T-helper 17 cell (primary cell): ENCODE measurements at regions not wholly inside any gene's neighbourhood (a gene's known extent, or its start where the extent isn't known, plus 50 kb on each side); places are given as distances from the start of the nearest gene placed in this dataset.

Source experiments
- ATAC-seq: fragments of 150-1000 bp; cut with Tn5 transposase; 2 replicates; pipeline ENCODE4 v1.10.0; 2021; ENCODE audit warnings: mild to moderate bottlenecking, moderate library complexity
- DNase-seq, 3 donors: peaks; one replicate each; pipeline versions ENCODE4 v3.0.0 to v3.0.0-alpha.2; 2020 to 2021
- H3K9me3 ChIP-seq: one replicate; pipeline ENCODE4 v1.7.0; 2013; ENCODE audit warnings: low read length, mild to moderate bottlenecking; ENCODE audit not compliant: control insufficient read depth, poor library complexity, severe bottlenecking
- H3K27ac Mint-ChIP-seq: one replicate; pipeline ENCODE4 v1.8.0; 2022; ENCODE audit warnings: mild to moderate bottlenecking, moderate library complexity, mixed read lengths
- H3K27me3 Mint-ChIP-seq: one replicate; pipeline ENCODE4 v1.8.0; 2022; ENCODE audit warnings: mixed read lengths
- H3K36me3 Mint-ChIP-seq: one replicate; pipeline ENCODE4 v1.8.0; 2022; ENCODE audit warnings: low read depth, mixed read lengths
- H3K4me1 Mint-ChIP-seq: one replicate; pipeline ENCODE4 v1.8.0; 2022; ENCODE audit warnings: mild to moderate bottlenecking, mixed read lengths
- H3K4me3 Mint-ChIP-seq: one replicate; pipeline ENCODE4 v1.8.0; 2022; ENCODE audit warnings: mild to moderate bottlenecking, moderate library complexity, mixed read lengths

DNA sequence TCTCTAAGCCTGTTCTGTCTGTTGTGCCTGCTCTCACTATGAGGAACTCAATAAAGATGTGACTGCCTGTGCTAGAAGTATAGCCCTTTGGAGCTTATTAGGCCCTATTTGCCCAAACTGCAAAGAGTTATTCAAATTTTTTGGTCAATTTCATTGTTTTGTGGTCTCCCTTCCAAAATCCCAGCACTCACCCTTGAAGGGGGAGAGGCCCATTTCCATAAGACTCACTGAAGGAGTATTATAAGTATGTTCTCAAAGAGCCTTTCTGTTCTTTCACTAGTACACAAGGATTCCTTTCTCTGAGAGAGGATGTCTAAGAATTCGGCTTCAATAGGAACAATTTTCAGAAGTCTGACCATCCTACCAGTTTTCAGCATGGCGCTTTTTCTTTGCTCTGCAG is 641.9 kb upstream of the REG3G start:
- H3K27ac Mint-ChIP-seq = no peak overlapping the region
- no peak for ATAC-seq
- H3K27me3 Mint-ChIP-seq = no peaks in the 10 kb centered on the region
- no peaks in the 10 kb centered on the region for H3K9me3 ChIP-seq
- DNase-seq = no peak
- H3K4me1 Mint-ChIP-seq = no peaks in the 10 kb centered on the region
- no peaks in the 10 kb centered on the region for H3K36me3 Mint-ChIP-seq
- H3K4me3 Mint-ChIP-seq = no peak overlapping the region

DNA sequence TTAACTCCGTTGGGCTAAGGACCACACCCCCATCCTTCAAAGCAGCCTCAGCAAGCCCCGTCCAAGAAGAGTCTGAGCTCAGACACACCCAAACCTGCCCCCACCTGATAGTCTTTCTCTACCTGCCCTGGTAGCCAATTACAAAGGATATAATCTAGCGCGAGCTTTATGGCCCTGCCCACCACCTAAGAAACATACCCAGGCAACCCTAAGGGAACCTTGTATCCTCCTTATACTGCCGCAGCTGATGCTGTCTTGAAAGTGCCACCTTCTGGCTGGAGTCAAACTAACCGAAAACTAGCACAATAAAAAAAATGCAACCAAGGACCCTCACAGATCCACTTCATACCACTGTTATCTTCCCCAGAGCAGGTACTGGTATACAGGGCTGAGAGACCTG is 628.3 kb upstream of the REG3G start:
- DNase-seq (no peak), ATAC-seq (no peak)
- no peaks in the 10 kb centered on the region for H3K9me3 ChIP-seq
- no peak overlapping the region for H3K27ac Mint-ChIP-seq
- no peaks in the 10 kb centered on the region for H3K36me3 Mint-ChIP-seq
- H3K27me3 Mint-ChIP-seq = no peaks in the 10 kb centered on the region
- no peaks in the 10 kb centered on the region for H3K4me1 Mint-ChIP-seq
- no peak overlapping the region for H3K4me3 Mint-ChIP-seq

- H3K4me3 Mint-ChIP-seq = no peak overlapping the region
- no peaks in the 10 kb centered on the region for H3K36me3 Mint-ChIP-seq
- H3K27ac Mint-ChIP-seq = no peak overlapping the region
- DNase-seq = no peak
- no peaks in the 10 kb centered on the region for H3K27me3 Mint-ChIP-seq
- ATAC-seq = no peak
- H3K4me1 Mint-ChIP-seq = no peaks in the 10 kb centered on the region
- no peaks in the 10 kb centered on the region for H3K9me3 ChIP-seq
Observed at GRCh38 chr2:78407960-78408794, 617.3 kb upstream of the REG3G start.

- Mint-ChIP-seq H3K4me1 (no peaks in the 10 kb centered on the region), H3K27me3 (no peaks in the 10 kb centered on the region), H3K36me3 (no peaks in the 10 kb centered on the region), H3K27ac (no peak overlapping the region), H3K4me3 (no peak overlapping the region)
- no peak for DNase-seq
- H3K9me3 ChIP-seq = no peaks in the 10 kb centered on the region
- no peak for ATAC-seq
Observed at GRCh38 chr2:78408795-78409118, 616.7 kb upstream of the REG3G start.

- Mint-ChIP-seq H3K27me3 (no peaks in the 10 kb centered on the region), H3K27ac (no peak overlapping the region), H3K4me1 (no peaks in the 10 kb centered on the region), H3K4me3 (no peak overlapping the region), H3K36me3 (no peaks in the 10 kb centered on the region)
- H3K9me3 ChIP-seq = no peaks in the 10 kb centered on the region
- ATAC-seq = no peak
- DNase-seq = no peak
Observed at GRCh38 chr2:78411303-78411702, 614.2 kb upstream of the REG3G start.

DNA sequence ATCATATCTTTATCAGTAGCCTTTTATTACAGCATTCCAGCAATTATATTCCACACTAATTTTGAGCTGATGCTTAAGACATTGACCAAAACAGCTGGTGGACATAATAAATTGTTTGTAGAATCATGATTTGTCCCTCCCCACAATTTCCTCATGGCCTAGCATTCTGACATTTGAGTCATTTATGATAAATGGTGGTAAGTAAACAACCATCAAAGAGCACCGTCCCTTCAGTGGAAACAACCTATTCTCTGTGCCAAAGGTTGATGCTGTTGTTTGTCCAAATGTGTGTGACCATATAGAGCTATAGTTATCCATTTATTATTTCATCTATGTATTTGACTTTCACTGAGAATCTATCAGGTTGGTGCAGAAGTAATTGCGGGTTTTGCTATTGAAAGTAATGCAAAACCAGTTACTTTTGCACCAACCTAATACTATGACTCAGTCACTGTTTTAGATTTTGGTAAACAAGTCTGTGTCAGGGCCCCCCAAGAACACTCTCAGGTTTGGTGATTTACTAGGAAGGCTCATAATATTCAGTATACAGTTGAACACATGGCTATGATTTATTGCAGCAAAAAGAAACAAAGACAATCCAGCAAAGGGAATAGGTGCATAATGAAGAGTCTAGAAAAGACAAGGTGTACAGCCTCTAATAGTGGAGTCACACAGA is 608.7 kb upstream of the REG3G start:
- ATAC-seq (no peak), DNase-seq (no peak)
- H3K27ac Mint-ChIP-seq = no peak overlapping the region
- H3K4me1 Mint-ChIP-seq = no peaks in the 10 kb centered on the region
- H3K4me3 Mint-ChIP-seq = no peak overlapping the region
- H3K36me3 Mint-ChIP-seq = no peaks in the 10 kb centered on the region
- H3K9me3 ChIP-seq = no peaks in the 10 kb centered on the region
- no peaks in the 10 kb centered on the region for H3K27me3 Mint-ChIP-seq

DNA sequence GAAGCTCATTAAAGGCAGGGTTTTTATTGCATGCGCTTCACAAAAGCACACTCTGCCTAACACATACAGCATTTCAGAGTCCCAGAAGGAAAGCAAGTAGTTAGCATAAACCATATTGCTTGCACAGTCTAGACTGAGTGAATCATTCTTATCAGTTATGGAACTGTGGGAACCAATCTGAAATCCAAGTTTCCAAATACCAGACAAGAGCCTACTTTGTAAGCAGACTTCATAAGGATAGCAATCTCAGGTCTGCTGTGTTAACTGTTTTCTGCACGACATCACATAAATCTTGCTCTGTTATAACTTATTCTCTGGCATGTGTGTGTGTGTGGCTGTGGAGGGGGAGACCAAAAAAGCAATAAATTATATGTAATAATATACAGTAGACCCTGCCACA is 608.1 kb upstream of the REG3G start:
- H3K9me3 ChIP-seq = no peaks in the 10 kb centered on the region
- DNase-seq (no peak), ATAC-seq (no peak)
- Mint-ChIP-seq H3K4me3 (no peak overlapping the region), H3K4me1 (no peaks in the 10 kb centered on the region), H3K36me3 (no peaks in the 10 kb centered on the region), H3K27me3 (no peaks in the 10 kb centered on the region), H3K27ac (no peak overlapping the region)

DNA sequence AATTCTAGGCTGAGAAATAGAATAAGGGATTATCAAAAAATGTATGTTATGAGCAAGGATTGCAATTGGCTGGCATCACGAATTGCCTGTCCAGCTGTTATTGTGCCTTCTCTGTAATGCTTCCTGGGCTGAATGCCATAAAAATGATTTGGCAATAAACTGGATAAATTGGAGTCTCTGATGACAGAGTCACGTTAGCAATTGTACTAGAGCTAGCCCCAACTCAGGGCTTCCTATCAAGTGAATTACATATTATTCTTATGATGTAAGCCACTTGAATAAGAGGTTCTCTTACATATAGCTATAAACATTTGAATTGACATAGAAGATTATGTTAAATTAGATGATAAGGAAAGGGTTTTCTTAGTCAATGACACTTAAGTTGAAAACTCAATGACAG is 607.5 kb upstream of the REG3G start:
- ATAC-seq = no peak
- Mint-ChIP-seq H3K4me3 (no peak overlapping the region), H3K27ac (no peak overlapping the region), H3K36me3 (no peaks in the 10 kb centered on the region), H3K27me3 (no peaks in the 10 kb centered on the region), H3K4me1 (no peaks in the 10 kb centered on the region)
- no peaks in the 10 kb centered on the region for H3K9me3 ChIP-seq
- no peak for DNase-seq

DNA sequence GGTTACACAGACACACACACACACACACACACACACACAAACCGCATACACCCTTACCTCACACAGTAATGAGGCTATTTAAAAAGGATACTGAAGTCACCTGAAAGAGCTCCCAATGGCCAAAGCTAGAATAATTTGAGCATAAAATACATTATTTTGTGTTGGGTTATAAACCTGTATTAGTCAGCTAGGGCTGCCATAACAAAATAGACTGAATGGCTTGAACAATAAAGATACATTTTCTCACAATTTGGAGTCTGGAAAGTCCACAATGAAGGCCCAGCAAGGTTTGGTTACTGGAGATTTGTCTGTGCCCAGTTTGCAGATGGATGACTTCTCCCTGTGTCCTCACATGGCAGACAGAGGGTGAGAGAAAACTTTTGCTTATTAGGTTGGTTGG is 605.4 kb upstream of the REG3G start:
- no peaks in the 10 kb centered on the region for H3K4me1 Mint-ChIP-seq
- H3K36me3 Mint-ChIP-seq = no peaks in the 10 kb centered on the region
- H3K4me3 Mint-ChIP-seq = no peak overlapping the region
- ATAC-seq = no peak
- no peak overlapping the region for H3K27ac Mint-ChIP-seq
- no peaks in the 10 kb centered on the region for H3K27me3 Mint-ChIP-seq
- DNase-seq = no peak
- no peaks in the 10 kb centered on the region for H3K9me3 ChIP-seq

GRCh38 chr2:78423631-78424030 is 601.9 kb upstream of the REG3G start:
- H3K4me1 Mint-ChIP-seq = no peaks in the 10 kb centered on the region
- no peaks in the 10 kb centered on the region for H3K9me3 ChIP-seq
- no peaks in the 10 kb centered on the region for H3K27me3 Mint-ChIP-seq
- H3K36me3 Mint-ChIP-seq = no peaks in the 10 kb centered on the region
- no peak overlapping the region for H3K4me3 Mint-ChIP-seq
- no peak for ATAC-seq
- H3K27ac Mint-ChIP-seq = no peak overlapping the region
- DNase-seq = no peak

- H3K27ac Mint-ChIP-seq = no peak overlapping the region
- H3K27me3 Mint-ChIP-seq = no peaks in the 10 kb centered on the region
- no peaks in the 10 kb centered on the region for H3K36me3 Mint-ChIP-seq
- peaks cover 3% of the 10 kb centered on the region for H3K9me3 ChIP-seq
- no peak for ATAC-seq
- no peak overlapping the region for H3K4me3 Mint-ChIP-seq
- DNase-seq = no peak
- H3K4me1 Mint-ChIP-seq = no peaks in the 10 kb centered on the region
Observed at GRCh38 chr2:78427170-78427569, 598.3 kb upstream of the REG3G start.

- no peak overlapping the region for H3K4me3 Mint-ChIP-seq
- no peaks in the 10 kb centered on the region for H3K27me3 Mint-ChIP-seq
- DNase-seq (no peak), ATAC-seq (no peak)
- H3K4me1 Mint-ChIP-seq = no peaks in the 10 kb centered on the region
- H3K36me3 Mint-ChIP-seq = no peaks in the 10 kb centered on the region
- no peak overlapping the region for H3K27ac Mint-ChIP-seq
- H3K9me3 ChIP-seq = peaks cover 3% of the 10 kb centered on the region
Observed at GRCh38 chr2:78431241-78431640, 594.3 kb upstream of the REG3G start.

- Mint-ChIP-seq H3K27me3 (no peaks in the 10 kb centered on the region), H3K4me1 (no peaks in the 10 kb centered on the region), H3K36me3 (no peaks in the 10 kb centered on the region), H3K27ac (no peak overlapping the region), H3K4me3 (no peak overlapping the region)
- H3K9me3 ChIP-seq = no peaks in the 10 kb centered on the region
- DNase-seq = no peak
- no peak for ATAC-seq
Observed at GRCh38 chr2:78439122-78439521, 586.4 kb upstream of the REG3G start.

DNA sequence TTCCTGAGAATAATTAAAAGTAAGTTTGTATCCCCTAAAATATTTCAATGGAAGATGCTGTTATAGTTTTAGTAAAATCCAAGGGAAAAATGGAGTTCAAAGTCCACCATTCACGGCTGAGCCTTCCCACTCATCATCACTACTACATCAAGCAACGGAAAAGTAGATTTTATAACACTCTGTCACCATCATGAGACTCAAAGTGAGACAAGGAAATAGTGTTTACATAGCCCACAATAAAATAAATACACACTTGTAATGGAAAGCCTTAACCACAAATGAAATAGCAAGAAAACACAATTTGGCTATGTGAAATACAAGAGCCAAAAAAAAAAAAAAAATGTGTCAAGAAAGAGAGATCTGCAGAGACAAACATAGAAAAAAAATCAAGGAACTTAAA is 569.9 kb upstream of the REG3G start:
- ATAC-seq (no peak), DNase-seq (no peak)
- Mint-ChIP-seq H3K4me1 (no peaks in the 10 kb centered on the region), H3K36me3 (no peaks in the 10 kb centered on the region), H3K27me3 (no peaks in the 10 kb centered on the region), H3K27ac (no peak overlapping the region), H3K4me3 (no peak overlapping the region)
- H3K9me3 ChIP-seq = no peaks in the 10 kb centered on the region
